H9 (cell line): ENCODE measurements at regions not wholly inside any gene's neighbourhood (a gene's known extent, or its start where the extent isn't known, plus 50 kb on each side); places are given as distances from the start of the nearest gene placed in this dataset.

Source experiments
- DNase-seq: peaks from one replicate; pipeline ENCODE4 v3.0.0-alpha.2; 2017
- H2AFZ ChIP-seq: one replicate; pipeline ENCODE4 v1.6.1; 2013; ENCODE audit warnings: mild to moderate bottlenecking, low read length, control low read depth, moderate library complexity
- H2AK5ac ChIP-seq: 2 replicates; pipeline ENCODE4 v1.6.1; 2013; ENCODE audit warnings: low read length, control low read depth, mixed read lengths; ENCODE audit not compliant: insufficient read length
- H2BK120ac ChIP-seq: one replicate; pipeline ENCODE4 v1.6.1; 2013; ENCODE audit warnings: low read depth, mild to moderate bottlenecking, low read length, control low read depth, inconsistent platforms; ENCODE audit not compliant: poor library complexity, severe bottlenecking
- H2BK12ac ChIP-seq: 2 replicates; pipeline ENCODE4 v1.6.1; 2013; ENCODE audit warnings: low read length, control low read depth, mixed read lengths, low read depth; ENCODE audit not compliant: insufficient read length
- H2BK15ac ChIP-seq: 2 replicates; pipeline ENCODE4 v1.6.1; 2013; ENCODE audit warnings: low read depth, low read length, control low read depth
- H2BK20ac ChIP-seq: one replicate; pipeline ENCODE4 v1.6.1; 2013; ENCODE audit warnings: low read depth, mild to moderate bottlenecking, low read length, control low read depth, inconsistent platforms; ENCODE audit not compliant: poor library complexity, severe bottlenecking
- H2BK5ac ChIP-seq: 2 replicates; pipeline ENCODE4 v1.6.1; 2013; ENCODE audit warnings: low read length, control low read depth, mixed read lengths; ENCODE audit not compliant: insufficient read length
- H3K14ac ChIP-seq: 2 replicates; pipeline ENCODE4 v1.6.1; 2013; ENCODE audit warnings: low read length, control low read depth; ENCODE audit not compliant: insufficient read depth
- H3K18ac ChIP-seq: 2 replicates; pipeline ENCODE4 v1.6.1; 2013; ENCODE audit warnings: low read depth, mild to moderate bottlenecking, mixed read lengths, low read length, control low read depth; ENCODE audit not compliant: insufficient read length
- H3K23ac ChIP-seq: 2 replicates; pipeline ENCODE4 v1.6.1; 2013; ENCODE audit warnings: low read length, control low read depth, mixed read lengths, low read depth; ENCODE audit not compliant: insufficient read length
- H3K23me2 ChIP-seq: 2 replicates; pipeline ENCODE4 v1.6.1; 2013; ENCODE audit warnings: low read depth, mild to moderate bottlenecking, mixed read lengths, low read length, control low read depth; ENCODE audit not compliant: insufficient read length, poor library complexity, severe bottlenecking
- H3K27ac ChIP-seq: 2 replicates; pipeline ENCODE4 v1.5.1; 2013; ENCODE audit warnings: low read length, control low read depth, mixed read lengths, low read depth; ENCODE audit not compliant: insufficient read length
- H3K27me3 ChIP-seq: 2 replicates; pipeline ENCODE4 v1.6.1; 2013; ENCODE audit warnings: low read length, control low read depth, inconsistent platforms; ENCODE audit not compliant: insufficient read depth
- H3K4ac ChIP-seq: 2 replicates; pipeline ENCODE4 v1.6.1; 2013; ENCODE audit warnings: low read depth, mild to moderate bottlenecking, control low read depth, inconsistent platforms, low read length, moderate library complexity
- H3K4me1 ChIP-seq: 2 replicates; pipeline ENCODE4 v1.6.1; 2013; ENCODE audit warnings: low read length, control low read depth, inconsistent platforms; ENCODE audit not compliant: insufficient read depth
- H3K4me2 ChIP-seq: 2 replicates; pipeline ENCODE4 v1.6.1; 2013; ENCODE audit warnings: low read length, control low read depth, mixed read lengths; ENCODE audit not compliant: insufficient read length, insufficient read depth
- H3K56ac ChIP-seq: 2 replicates; pipeline ENCODE4 v1.6.1; 2013; ENCODE audit warnings: low read depth, mild to moderate bottlenecking, mixed read lengths, low read length, control low read depth; ENCODE audit not compliant: insufficient read length
- H3K79me1 ChIP-seq: 2 replicates; pipeline ENCODE4 v1.6.1; 2013; ENCODE audit warnings: low read depth, mild to moderate bottlenecking, moderate library complexity, low read length, control low read depth, inconsistent platforms; ENCODE audit not compliant: insufficient read depth, poor library complexity, severe bottlenecking
- H3K79me2 ChIP-seq: 2 replicates; pipeline ENCODE4 v1.6.1; 2013; ENCODE audit warnings: low read length, control low read depth, inconsistent platforms; ENCODE audit not compliant: insufficient read depth
- H3K9ac ChIP-seq: 2 replicates; pipeline ENCODE4 v1.6.1; 2013; ENCODE audit warnings: low read length, control low read depth, mixed read lengths; ENCODE audit not compliant: insufficient read length; ENCODE audit errors: extremely low read depth
- H3K9me3 ChIP-seq: one replicate; pipeline ENCODE4 v1.6.1; 2013; ENCODE audit warnings: low read depth, low read length, inconsistent platforms; ENCODE audit not compliant: control insufficient read depth
- H3T11ph ChIP-seq: one replicate; pipeline ENCODE4 v1.6.1; 2013; ENCODE audit warnings: mild to moderate bottlenecking, low read length, control low read depth, inconsistent platforms
- H4K20me1 ChIP-seq: one replicate; pipeline ENCODE4 v1.6.1; 2013; ENCODE audit not compliant: control insufficient read depth, insufficient read length, insufficient read depth
- H4K5ac ChIP-seq: 2 replicates; pipeline ENCODE4 v1.6.1; 2013; ENCODE audit warnings: low read depth, mild to moderate bottlenecking, mixed read lengths, low read length, control low read depth; ENCODE audit not compliant: insufficient read length
- H4K8ac ChIP-seq: replicated peaks from 2 replicates; pipeline ENCODE4 v1.6.1; 2013; ENCODE audit warnings: low read length, control low read depth, mixed read lengths, low read depth; ENCODE audit not compliant: insufficient read length
- H4K91ac ChIP-seq: 2 replicates; pipeline ENCODE4 v1.6.1; 2013; ENCODE audit warnings: low read depth, mild to moderate bottlenecking, moderate library complexity, mixed read lengths, low read length, control low read depth; ENCODE audit not compliant: insufficient read length
- H3K27ac Mint-ChIP-seq, 3 experiments: 2 replicates in 2 of 3; 3 replicates in 1 of 3; pipeline ENCODE4 v1.8.0; 2020 to 2021; ENCODE audit warnings: mixed read lengths in 3 of 3, mild to moderate bottlenecking in 1 of 3, moderate library complexity in 1 of 3
- H3K27me3 Mint-ChIP-seq: 2 replicates; pipeline ENCODE4 v1.8.0; 2021; ENCODE audit warnings: low read depth, mild to moderate bottlenecking, moderate library complexity, mixed read lengths
- H3K36me3 Mint-ChIP-seq, 3 experiments: 2 replicates in 2 of 3; 3 replicates in 1 of 3; pipeline ENCODE4 v1.8.0; 2020 to 2021; ENCODE audit warnings: low read depth in 3 of 3, mixed read lengths in 3 of 3; ENCODE audit not compliant: insufficient read depth in 1 of 3
- H3K4me1 Mint-ChIP-seq, 2 experiments: 2 replicates each; pipeline ENCODE4 v1.8.0; 2020; ENCODE audit warnings: mixed read lengths in 2 of 2
- H3K4me3 Mint-ChIP-seq, 2 experiments: 2 replicates in 1 of 2; 3 replicates in 1 of 2; pipeline ENCODE4 v1.8.0; 2020 to 2021; ENCODE audit warnings: mild to moderate bottlenecking in 2 of 2, mixed read lengths in 2 of 2, moderate library complexity in 1 of 2
- H3K9me3 Mint-ChIP-seq, 2 experiments: 2 replicates in 1 of 2; 3 replicates in 1 of 2; pipeline ENCODE4 v1.8.0; 2020; ENCODE audit warnings: mild to moderate bottlenecking in 2 of 2, mixed read lengths in 2 of 2, moderate library complexity in 1 of 2
- CTCF ChIP-seq: fragments of 200-600 bp; sonication (generic); conservative IDR thresholded peaks from 3 replicates; pipeline ENCODE4 v1.8.0; 2021; ENCODE audit warnings: antibody characterized with exemption, mild to moderate bottlenecking

- Histone ChIP-seq H3K56ac (no peak overlapping the region), H3K9me3 (no peaks in the 10 kb centered on the region), H3K79me1 (no peaks in the 10 kb centered on the region), H2BK12ac (no peak overlapping the region), H3K27me3 (no peaks in the 10 kb centered on the region), H3K79me2 (no peaks in the 10 kb centered on the region), H2BK120ac (no peak overlapping the region), H4K5ac (no peak overlapping the region), H3K23me2 (no peaks in the 10 kb centered on the region), H4K20me1 (no peaks in the 10 kb centered on the region), H4K91ac (no peak overlapping the region), H3K4me1 (peaks cover 4% of the 10 kb centered on the region; the same call in 1 of the 2 replicates), H3K18ac (no peak overlapping the region), H3K9ac (no peak overlapping the region), H2AFZ (no peak overlapping the region), H3K27ac (no peak overlapping the region), H3K23ac (no peak overlapping the region), H3K4me2 (no peak overlapping the region), H4K8ac (no peak overlapping the region), H3K4ac (no peak overlapping the region), H3T11ph (no peak overlapping the region), H2BK5ac (no peak overlapping the region), H2BK15ac (no peak overlapping the region), H2BK20ac (no peak overlapping the region), H2AK5ac (no peak overlapping the region), H3K14ac (no peak overlapping the region)
- no peak overlapping the region for H3K27ac Mint-ChIP-seq
- DNase-seq = no peak
- H3K9me3 Mint-ChIP-seq = peaks cover 15 to 17% of the 10 kb centered on the region in 2 experiments
- peaks cover 13 to 20% (median 14%) of the 10 kb centered on the region in 3 experiments for H3K36me3 Mint-ChIP-seq
- no peaks in the 10 kb centered on the region for H3K27me3 Mint-ChIP-seq
- no peak for TF ChIP-seq CTCF
- H3K4me1 Mint-ChIP-seq = peaks cover 9 to 12% of the 10 kb centered on the region in 2 experiments
- H3K4me3 Mint-ChIP-seq = no peak overlapping the region
Measured at GRCh38 chr3:83189634-83190033, 1428.2 kb upstream of the GBE1 start.
